NCI-H1436 (cell line): ENCODE measurements at regions not wholly inside any gene's neighbourhood (a gene's known extent, or its start where the extent isn't known, plus 50 kb on each side); places are given as distances from the start of the nearest gene placed in this dataset.

Experiments
- DNase-seq: peaks from one replicate; lab custom pipeline; 2025; lab: John Stamatoyannopoulos, UW

DNA sequence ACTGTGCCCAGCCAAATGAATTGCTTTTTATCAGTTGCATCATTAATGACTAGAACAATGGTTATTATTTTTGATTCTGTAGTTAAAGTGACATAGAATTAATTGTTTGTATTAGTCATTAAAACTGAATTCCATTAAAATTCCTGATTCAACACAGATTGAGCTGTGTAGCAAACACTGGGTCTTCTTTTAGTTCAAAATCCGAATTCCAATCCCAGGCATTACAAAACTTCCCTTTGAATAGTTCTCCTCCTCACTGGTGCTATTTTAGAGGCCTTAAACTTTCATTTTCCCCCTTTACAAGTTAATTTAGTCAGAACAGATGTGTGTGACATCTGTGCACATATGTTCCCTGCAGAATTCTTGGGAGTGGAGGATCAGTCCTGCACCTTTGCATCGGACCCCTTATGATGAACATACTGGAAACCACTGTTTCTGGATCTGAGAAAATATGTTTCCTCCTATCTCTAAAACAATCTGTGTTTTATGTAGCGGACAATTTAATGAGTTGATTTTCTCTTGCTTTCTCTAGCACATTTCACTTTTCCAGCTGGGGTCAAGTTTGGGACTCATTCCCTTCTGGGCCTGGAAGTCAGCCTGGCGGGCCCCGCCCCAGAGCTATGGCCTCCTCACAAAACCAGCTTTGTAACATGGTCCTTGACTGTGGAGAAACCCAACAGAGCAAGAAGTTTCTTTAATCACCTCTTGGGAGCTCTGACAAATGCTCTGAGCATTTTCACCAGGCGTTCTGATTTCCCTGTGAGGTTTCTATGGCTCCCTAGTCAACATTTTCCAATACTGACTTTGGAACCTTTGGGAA, 87.9 kb upstream of the MAMDC2 start:
- no peak for DNase-seq

- DNase-seq: no peak
These were observed 81.8 kb upstream of the MAMDC2 start for GRCh38 chr9:69961843-69962242.

DNA sequence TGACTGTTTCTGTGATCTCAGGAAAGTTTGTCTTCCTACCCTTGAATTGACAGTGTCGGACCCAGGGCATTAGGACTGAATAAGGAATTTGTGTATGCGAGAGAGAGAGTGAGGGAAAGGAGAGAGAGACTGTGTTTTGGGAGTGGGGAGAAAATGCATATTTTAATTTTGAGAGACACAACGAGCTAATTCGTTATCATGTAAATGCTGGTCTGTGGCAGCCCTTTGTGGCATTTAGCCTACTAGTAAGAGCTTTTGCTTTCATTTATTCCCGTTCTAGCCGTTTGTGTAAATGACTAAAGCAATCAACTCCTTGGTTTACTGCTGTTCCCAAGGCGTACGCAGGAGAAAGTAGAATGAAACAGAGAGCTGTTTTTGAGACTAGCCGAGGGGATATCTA, 79.8 kb upstream of the MAMDC2 start:
- no peak for DNase-seq

DNA sequence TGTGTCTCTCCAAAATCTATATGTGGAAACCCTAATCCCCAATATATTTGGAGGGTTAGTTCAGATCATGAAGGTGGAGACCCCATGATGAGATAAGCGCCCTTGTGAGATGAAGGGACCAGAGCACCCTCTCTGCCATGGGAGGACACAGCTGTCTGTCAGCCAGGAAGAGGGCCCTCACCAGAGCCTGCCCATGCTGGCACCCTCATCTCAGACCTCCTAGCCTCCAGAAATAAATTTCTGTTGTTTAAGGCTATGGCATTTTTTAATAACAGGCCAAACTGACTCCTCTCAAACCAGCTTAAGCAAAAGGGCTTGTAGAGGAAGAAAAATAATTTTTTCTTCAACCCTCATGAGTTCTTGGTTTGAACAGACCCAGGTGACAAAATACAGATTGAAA, 79.2 kb upstream of the MAMDC2 start:
- DNase-seq: no peak

DNA sequence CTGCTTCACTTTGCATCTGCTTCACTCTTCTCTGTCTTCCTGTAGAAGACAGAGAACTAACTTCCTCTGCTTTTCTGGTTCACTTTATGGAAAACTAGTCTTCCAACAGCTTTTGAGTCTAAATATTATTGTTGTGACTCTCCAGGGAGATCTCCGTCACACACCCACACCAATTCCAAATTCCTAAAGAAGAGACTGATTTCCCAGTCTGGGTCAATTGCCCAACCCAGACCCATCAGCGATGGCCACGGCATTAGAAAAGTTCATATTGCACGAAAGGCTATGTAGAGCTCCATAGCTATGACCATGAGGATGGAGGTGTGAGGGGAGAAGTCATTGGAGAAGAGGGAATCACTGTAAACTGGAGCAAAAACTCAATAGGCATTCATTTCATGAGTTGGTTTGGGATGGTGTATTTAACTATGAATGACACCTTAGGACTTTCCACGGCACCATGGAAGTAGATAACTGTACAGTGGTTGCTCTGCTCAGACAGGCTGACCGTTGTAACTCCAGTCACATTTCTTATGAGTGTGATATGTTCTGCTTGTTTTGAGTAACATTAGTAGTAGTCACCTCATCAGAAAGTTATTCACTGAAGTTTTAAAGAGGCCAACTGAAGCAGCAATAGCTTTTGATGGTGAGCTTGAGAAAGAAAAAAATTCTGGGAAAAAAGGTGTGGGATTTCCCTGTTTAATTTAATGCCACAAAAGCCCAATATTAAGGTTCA, 78.1 kb upstream of the MAMDC2 start:
- DNase-seq: no peak

GRCh38 chr9:69967344-69967743, 76.3 kb upstream of the MAMDC2 start:
- no peak for DNase-seq

- DNase-seq: no peak
These were observed 73.6 kb upstream of the MAMDC2 start for GRCh38 chr9:69970001-69970533.

GRCh38 chr9:69971643-69972449, 71.8 kb upstream of the MAMDC2 start:
- peak; percentile 69 for DNase-seq

DNA sequence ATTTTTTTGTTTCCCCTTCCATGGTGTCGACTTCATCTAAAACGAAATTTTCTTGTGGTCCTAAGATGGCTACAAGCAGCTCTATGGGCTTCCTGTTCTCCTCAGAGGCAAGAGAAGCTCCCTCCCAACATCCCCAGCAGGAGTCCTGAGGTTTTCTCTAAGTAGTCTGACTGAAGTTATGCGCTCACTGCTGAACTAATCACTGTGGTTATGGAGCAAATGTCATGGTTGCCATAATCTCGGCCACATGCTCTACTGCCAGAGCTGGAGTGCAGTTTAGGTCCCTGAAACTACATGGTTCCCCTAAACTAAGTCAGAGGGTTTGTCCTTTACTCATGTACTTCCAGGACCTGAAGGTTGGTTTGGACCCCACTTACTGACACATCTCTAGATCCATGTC, 68.0 kb upstream of the MAMDC2 start:
- DNase-seq: no peak

GRCh38 chr9:69976152-69976551, 67.5 kb upstream of the MAMDC2 start:
- DNase-seq: no peak

DNA sequence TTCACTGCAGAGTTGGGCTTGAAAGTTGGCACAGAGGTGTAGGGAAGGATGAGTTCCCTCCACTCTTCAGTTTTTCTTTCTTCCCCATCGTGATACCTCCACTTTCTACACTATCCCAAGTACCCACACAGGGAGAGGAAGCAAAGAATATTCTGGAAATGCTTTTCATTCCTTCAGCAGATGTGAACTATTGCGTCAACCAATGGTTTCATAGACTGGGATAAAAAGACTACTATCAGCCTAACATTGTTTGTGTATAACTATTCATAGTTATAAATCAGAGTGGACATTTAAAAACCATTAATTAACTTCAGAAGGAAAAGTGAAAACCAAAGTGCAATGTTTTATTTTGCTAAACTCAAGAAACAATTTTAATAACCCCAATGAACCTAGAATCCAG, 63.6 kb upstream of the MAMDC2 start:
- DNase-seq: no peak

- no peak for DNase-seq
These were observed 63.1 kb upstream of the MAMDC2 start for GRCh38 chr9:69980591-69980990.

DNA sequence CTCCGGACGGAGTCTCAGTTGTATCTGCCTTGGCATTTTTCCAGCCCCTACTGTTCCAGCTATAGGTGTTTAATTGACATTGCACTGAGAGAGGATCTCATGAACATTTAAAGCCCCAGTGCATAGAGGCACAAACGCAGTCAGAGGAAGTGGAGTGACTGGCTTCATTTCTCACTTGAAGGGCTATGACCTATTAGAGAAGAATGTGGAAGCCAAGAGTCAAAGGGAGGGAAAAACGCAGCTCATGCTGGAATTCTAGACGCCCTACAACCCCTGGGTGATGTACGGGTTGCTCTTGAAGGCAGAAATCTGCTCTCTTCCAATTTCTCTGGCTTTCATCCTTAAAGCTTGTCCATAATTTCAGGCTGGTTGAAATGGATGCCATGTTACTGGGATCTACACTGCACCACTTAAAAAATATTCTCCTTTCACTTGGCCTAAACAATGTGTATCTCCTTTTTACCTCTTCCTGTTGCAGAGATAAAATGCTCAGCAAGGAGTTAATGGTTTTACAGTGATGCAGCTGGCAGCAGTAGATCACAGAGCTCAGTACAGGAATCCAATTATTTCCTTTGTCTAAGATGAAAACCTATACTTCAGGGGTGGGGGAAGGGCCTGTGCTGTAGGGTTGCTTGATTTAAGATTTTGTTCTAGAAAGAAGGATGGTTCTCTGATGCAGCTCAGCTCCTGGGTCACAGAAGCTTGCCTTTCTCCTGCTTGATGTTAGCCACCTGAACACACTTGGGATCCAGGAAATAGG, 61.8 kb upstream of the MAMDC2 start:
- peak; percentile 5 for DNase-seq

DNA sequence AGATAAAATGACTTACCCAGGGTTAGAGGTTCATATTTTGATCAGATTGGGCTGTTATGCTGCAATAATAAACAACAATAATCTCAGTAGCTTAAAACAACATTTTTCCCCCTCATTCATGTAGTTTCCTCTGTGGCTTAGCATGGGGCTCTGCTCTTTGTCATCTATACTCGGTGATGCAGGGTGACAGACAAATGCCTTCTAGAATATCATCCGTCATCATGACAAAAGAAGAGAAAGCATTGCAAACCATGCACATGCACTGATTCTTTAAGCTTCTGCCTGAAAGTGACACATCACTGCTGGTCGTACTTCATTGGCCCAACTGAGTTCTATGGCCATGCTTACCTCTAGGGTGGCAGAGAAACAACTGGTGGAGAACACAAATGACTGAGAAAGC, 58.8 kb upstream of the MAMDC2 start:
- no peak for DNase-seq

DNA sequence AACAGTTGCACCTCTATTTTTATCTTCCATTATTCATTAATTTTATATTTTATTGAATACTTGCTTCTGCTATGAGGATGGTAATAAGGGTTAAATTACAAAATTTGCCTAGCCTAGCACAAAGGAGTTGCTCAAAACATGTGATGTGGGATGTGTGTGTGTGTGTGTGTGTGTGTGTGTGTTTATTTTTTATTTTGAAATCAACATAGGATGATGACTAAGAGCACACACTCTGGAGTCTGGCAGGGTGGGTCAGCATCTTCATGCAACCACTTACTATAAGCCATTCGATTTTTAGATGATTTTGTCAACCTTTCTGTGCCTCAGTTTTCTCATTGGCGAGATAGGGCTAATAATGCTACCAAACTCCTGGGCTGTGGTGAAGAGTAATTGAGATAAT, 57.7 kb upstream of the MAMDC2 start:
- DNase-seq: no peak

- DNase-seq: no peak
These were observed 56.7 kb upstream of the MAMDC2 start for GRCh38 chr9:69986970-69987369.

GRCh38 chr9:69987457-69987856, 56.2 kb upstream of the MAMDC2 start:
- DNase-seq: no peak

DNA sequence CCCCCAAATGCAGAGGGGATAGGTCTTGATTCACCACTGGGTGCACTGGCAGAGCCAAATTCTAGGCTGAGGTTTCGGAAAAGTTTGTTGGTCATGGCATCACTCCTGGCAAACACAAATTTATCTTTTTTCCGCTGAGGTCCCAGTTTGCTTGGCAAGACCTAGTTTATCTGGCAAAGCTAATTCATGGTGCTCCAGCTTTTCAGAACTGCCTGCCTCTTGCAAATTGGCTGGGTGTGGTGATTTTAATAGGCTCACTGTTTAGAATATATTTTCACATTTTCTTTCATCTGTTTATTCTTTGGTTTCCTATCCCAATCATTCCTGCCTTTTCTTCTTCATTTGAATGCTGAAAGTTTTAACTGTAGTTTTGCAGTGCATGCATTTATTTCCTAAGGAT, 50.5 kb upstream of the MAMDC2 start:
- no peak for DNase-seq
